ACHN (cell line): ENCODE measurements at regions not wholly inside any gene's neighbourhood (a gene's known extent, or its start where the extent isn't known, plus 50 kb on each side); places are given as distances from the start of the nearest gene placed in this dataset.
A peak's percentile ranks its signal among the peaks of the same experiment; 100 is the strongest.

ENCODE experiments used
- DNase-seq: peaks from one replicate; pipeline ENCODE4 v3.0.0-alpha.2; 2015
- in situ Hi-C: cut with HindIII; loops from 2 replicates; pipeline ENCODE4 v1.10.0; 2017; ENCODE audit warnings: low sequenced_read_pairs, low pct_ligation_motif_present, low pct_unique_long_range_greater_than_20kb

- in situ Hi-C loops = no loop called here
- no peak for DNase-seq
Observed at GRCh38 chr2:220664272-220665107, 907.6 kb downstream of the EPHA4 start.

- no peak for DNase-seq
- in situ Hi-C loops = no loop called here
Observed at GRCh38 chr2:220665108-220665471, 907.0 kb downstream of the EPHA4 start.

GRCh38 chr2:220669324-220669723, 902.8 kb downstream of the EPHA4 start:
- no peak for DNase-seq
- in situ Hi-C loops = no loop called here

- no peak for DNase-seq
- in situ Hi-C loops = no loop called here
Observed at GRCh38 chr2:220670511-220670910, 901.6 kb downstream of the EPHA4 start.

GRCh38 chr2:220673151-220673874, 898.8 kb downstream of the EPHA4 start:
- DNase-seq = no peak
- in situ Hi-C loops = no loop called here

GRCh38 chr2:220674033-220674432, 898.1 kb downstream of the EPHA4 start:
- in situ Hi-C loops = no loop called here

GRCh38 chr2:220676695-220677094, 895.4 kb downstream of the EPHA4 start:
- in situ Hi-C loops = no loop called here
- no peak for DNase-seq

More at GRCh38 chr2:220674033-220674432, 898.1 kb downstream of the EPHA4 start:
- no peak for DNase-seq

GRCh38 chr2:220678943-220679342, 893.2 kb downstream of the EPHA4 start:
- in situ Hi-C loops = no loop called here

GRCh38 chr2:220682616-220683015, 889.5 kb downstream of the EPHA4 start:
- in situ Hi-C loops = no loop called here
- no peak for DNase-seq

More at GRCh38 chr2:220678943-220679342, 893.2 kb downstream of the EPHA4 start:
- no peak for DNase-seq

GRCh38 chr2:220684099-220684498, 888.0 kb downstream of the EPHA4 start:
- no peak for DNase-seq
- in situ Hi-C loops = no loop called here

GRCh38 chr2:220687231-220687843, 884.8 kb downstream of the EPHA4 start:
- in situ Hi-C loops = no loop called here
- DNase-seq = peak; percentile 63

GRCh38 chr2:220695397-220696279, 876.5 kb downstream of the EPHA4 start:
- in situ Hi-C loops = no loop called here
- no peak for DNase-seq

GRCh38 chr2:220696280-220696669, 875.8 kb downstream of the EPHA4 start:
- no peak for DNase-seq
- in situ Hi-C loops = no loop called here

- in situ Hi-C loops = no loop called here
- DNase-seq = no peak
Observed at GRCh38 chr2:220697011-220697410, 875.1 kb downstream of the EPHA4 start.

GRCh38 chr2:220701115-220701514, 871.0 kb downstream of the EPHA4 start:
- DNase-seq = no peak
- in situ Hi-C loops = no loop called here

- no peak for DNase-seq
- in situ Hi-C loops = no loop called here
Observed at GRCh38 chr2:220703279-220703678, 868.8 kb downstream of the EPHA4 start.

- in situ Hi-C loops = no loop called here
- DNase-seq = no peak
Observed at GRCh38 chr2:220704081-220704480, 868.0 kb downstream of the EPHA4 start.

- in situ Hi-C loops = no loop called here
- no peak for DNase-seq
Observed at GRCh38 chr2:220704810-220705209, 867.3 kb downstream of the EPHA4 start.

- in situ Hi-C loops = no loop called here
- DNase-seq = no peak
Observed at GRCh38 chr2:220705678-220706077, 866.4 kb downstream of the EPHA4 start.
